Thyroid gland (tissue), 4 donors: ENCODE measurements at regions not wholly inside any gene's neighbourhood (a gene's known extent, or its start where the extent isn't known, plus 50 kb on each side); places are given as distances from the start of the nearest gene placed in this dataset.

Source experiments
- DNase-seq, 2 donors: peaks; one replicate each; pipeline ENCODE4 v3.0.0-alpha.2; 2019
- H3K27ac ChIP-seq, 3 donors: fragments of 200-600 bp; sonication (generic); 1 replicate in 2 of 3; 2 replicates in 1 of 3; pipeline ENCODE4 v1.5.1; 2016 to 2019; ENCODE audit warnings: mild to moderate bottlenecking in 1 of 3, moderate library complexity in 1 of 3
- H3K27me3 ChIP-seq: fragments of 200-600 bp; sonication (generic); one replicate; pipeline ENCODE4 v1.5.1; 2019
- H3K36me3 ChIP-seq, 2 donors: fragments of 200-600 bp; sonication (generic); one replicate each; pipeline ENCODE4 v1.5.1; 2016 to 2019
- H3K4me1 ChIP-seq, 2 donors: fragments of 200-600 bp; sonication (generic); one replicate each; pipeline ENCODE4 v1.5.1; 2017 to 2019
- H3K4me3 ChIP-seq, 3 donors: fragments of 200-600 bp; sonication (generic); replicated peaks in 1 of 3; 1 replicate in 2 of 3; 2 replicates in 1 of 3; pipeline ENCODE4 v1.5.1; 2016; ENCODE audit warnings: mild to moderate bottlenecking in 1 of 3
- H3K9me3 ChIP-seq: fragments of 200-600 bp; sonication (generic); one replicate; pipeline ENCODE4 v1.5.1; 2017
- POLR2A ChIP-seq, 2 donors: fragments of 450-650 bp; IDR thresholded peaks; one replicate each; pipeline ENCODE4 v1.6.1; 2017; ENCODE audit warnings: antibody characterized with exemption in 2 of 2, mild to moderate bottlenecking in 2 of 2, moderate library complexity in 1 of 2
- WGBS, 2 donors: methylation state at CpG; one replicate each; pipeline ENCODE4 v1.1.5; 2017; 5-methylcytosine and 5-hydroxymethylcytosine counted together
- intact Hi-C: fragments of 100-400 bp; cut with DNase I; formaldehyde crosslinking; loops from one replicate; pipeline ENCODE4 v1.15.1; 2023
- TF ChIP-seq, protein P1 (sequence below), 6 experiments: fragments of 200-600 bp in 3 of 6; fragments of 450-650 bp in 3 of 6; sonication (generic) in 3 of 6; IDR thresholded peaks; one replicate each; pipeline ENCODE4 v1.5.1; 2016 to 2019; ENCODE audit warnings: antibody characterized with exemption in 6 of 6, mild to moderate bottlenecking in 2 of 6, inconsistent platforms in 1 of 6, moderate library complexity in 1 of 6

- Histone ChIP-seq H3K27ac (no peak overlapping the region), H3K4me1 (no peaks in the 10 kb centered on the region), H3K36me3 (no peaks in the 10 kb centered on the region), H3K4me3 (no peak overlapping the region), H3K9me3 (no peaks in the 10 kb centered on the region), H3K27me3 (no peaks in the 10 kb centered on the region)
- no peak for TF ChIP-seq POLR2A (IDR thresholded peaks at IDR 0.05)
- TF ChIP-seq, protein P1, sequence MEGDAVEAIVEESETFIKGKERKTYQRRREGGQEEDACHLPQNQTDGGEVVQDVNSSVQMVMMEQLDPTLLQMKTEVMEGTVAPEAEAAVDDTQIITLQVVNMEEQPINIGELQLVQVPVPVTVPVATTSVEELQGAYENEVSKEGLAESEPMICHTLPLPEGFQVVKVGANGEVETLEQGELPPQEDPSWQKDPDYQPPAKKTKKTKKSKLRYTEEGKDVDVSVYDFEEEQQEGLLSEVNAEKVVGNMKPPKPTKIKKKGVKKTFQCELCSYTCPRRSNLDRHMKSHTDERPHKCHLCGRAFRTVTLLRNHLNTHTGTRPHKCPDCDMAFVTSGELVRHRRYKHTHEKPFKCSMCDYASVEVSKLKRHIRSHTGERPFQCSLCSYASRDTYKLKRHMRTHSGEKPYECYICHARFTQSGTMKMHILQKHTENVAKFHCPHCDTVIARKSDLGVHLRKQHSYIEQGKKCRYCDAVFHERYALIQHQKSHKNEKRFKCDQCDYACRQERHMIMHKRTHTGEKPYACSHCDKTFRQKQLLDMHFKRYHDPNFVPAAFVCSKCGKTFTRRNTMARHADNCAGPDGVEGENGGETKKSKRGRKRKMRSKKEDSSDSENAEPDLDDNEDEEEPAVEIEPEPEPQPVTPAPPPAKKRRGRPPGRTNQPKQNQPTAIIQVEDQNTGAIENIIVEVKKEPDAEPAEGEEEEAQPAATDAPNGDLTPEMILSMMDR (IDR thresholded peaks at IDR 0.05): no peak
- intact Hi-C loops: no loop called here
- no peak for DNase-seq
- WGBS, 2 donors: 82 to 86% methylated on average over 2 of the region's 2 CpGs
These were observed 605.9 kb downstream of the ETNK1 start for GRCh38 chr12:23230899-23231298.

DNA sequence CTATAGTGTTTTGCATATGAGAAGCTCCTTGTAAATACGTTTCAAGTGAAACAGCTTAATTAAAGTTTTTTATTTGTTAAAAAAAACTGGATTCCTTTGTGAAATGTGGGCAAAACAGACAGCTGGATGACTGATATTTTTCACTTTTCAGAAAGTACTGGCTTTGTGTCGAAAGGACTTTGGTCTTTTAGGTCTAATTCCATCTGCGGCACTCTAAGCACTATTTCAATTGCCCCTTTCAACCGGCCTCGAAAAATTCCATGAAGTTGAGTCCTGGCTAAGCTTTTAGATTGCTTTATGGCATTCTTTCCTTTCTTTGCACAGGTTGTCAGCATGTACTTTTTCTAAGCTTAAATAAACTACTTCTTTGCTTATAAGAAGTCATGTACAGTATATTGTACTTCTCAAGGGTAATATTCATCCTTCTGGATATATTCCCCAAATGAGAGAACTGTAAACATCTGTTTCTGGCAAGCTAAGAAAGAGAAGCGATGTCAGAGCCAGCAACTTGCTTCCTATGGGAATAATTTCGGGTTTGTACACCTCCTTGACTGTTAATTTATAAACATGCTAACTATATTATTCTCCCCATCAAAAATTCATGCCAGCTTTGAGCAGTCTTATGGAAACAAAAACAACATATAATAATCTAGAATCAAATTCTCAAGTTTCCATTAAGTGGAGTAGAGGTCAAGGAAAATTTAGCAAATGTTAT, 611.3 kb downstream of the ETNK1 start:
- no peaks in the 10 kb centered on the region for H3K9me3 ChIP-seq
- no peak overlapping the region for H3K27ac ChIP-seq
- H3K4me1 ChIP-seq: no peaks in the 10 kb centered on the region
- no peak for DNase-seq
- intact Hi-C loops: no loop called here
- H3K27me3 ChIP-seq: no peaks in the 10 kb centered on the region
- TF ChIP-seq POLR2A (IDR thresholded peaks at IDR 0.05): no peak
- TF ChIP-seq, protein P1 (IDR thresholded peaks at IDR 0.05): no peak
- 72% methylated on average over 7 of the region's 7 CpGs for WGBS, 2 donors
- H3K4me3 ChIP-seq: no peak overlapping the region
- H3K36me3 ChIP-seq: no peaks in the 10 kb centered on the region

- Histone ChIP-seq H3K27ac (no peak overlapping the region), H3K27me3 (no peaks in the 10 kb centered on the region), H3K4me1 (no peaks in the 10 kb centered on the region), H3K4me3 (no peak overlapping the region), H3K36me3 (no peaks in the 10 kb centered on the region), H3K9me3 (no peaks in the 10 kb centered on the region)
- no peak for TF ChIP-seq POLR2A (IDR thresholded peaks at IDR 0.05)
- TF ChIP-seq, protein P1 (IDR thresholded peaks at IDR 0.05): no peak
- no peak for DNase-seq
- WGBS, 2 donors: 94 to 96% methylated on average over 1 of the region's 1 CpG
- intact Hi-C loops: no loop called here
These were observed 611.8 kb downstream of the ETNK1 start for GRCh38 chr12:23236811-23237210.

- TF ChIP-seq, protein P1 (IDR thresholded peaks at IDR 0.05): no peak
- no peaks in the 10 kb centered on the region for H3K4me1 ChIP-seq
- H3K27me3 ChIP-seq: no peaks in the 10 kb centered on the region
- no peaks in the 10 kb centered on the region for H3K9me3 ChIP-seq
- WGBS, 2 donors: 30 to 42% methylated on average over 3 of the region's 3 CpGs
- no peaks in the 10 kb centered on the region for H3K36me3 ChIP-seq
- no peak overlapping the region for H3K27ac ChIP-seq
- intact Hi-C loops: no loop called here
- DNase-seq: no peak
- H3K4me3 ChIP-seq: no peak overlapping the region
These were observed 613.2 kb downstream of the ETNK1 start for GRCh38 chr12:23238190-23238589.

GRCh38 chr12:23238957-23239356, 614.0 kb downstream of the ETNK1 start:
- DNase-seq: no peak
- intact Hi-C loops: no loop called here
- Histone ChIP-seq H3K36me3 (no peaks in the 10 kb centered on the region), H3K27ac (no peak overlapping the region), H3K4me3 (no peak overlapping the region), H3K27me3 (no peaks in the 10 kb centered on the region), H3K9me3 (no peaks in the 10 kb centered on the region), H3K4me1 (no peaks in the 10 kb centered on the region)
- no peak for TF ChIP-seq POLR2A (IDR thresholded peaks at IDR 0.05)
- TF ChIP-seq, protein P1 (IDR thresholded peaks at IDR 0.05): no peak
